Fibroblast of mammary gland (primary cell): ENCODE measurements at regions not wholly inside any gene's neighbourhood (a gene's known extent, or its start where the extent isn't known, plus 50 kb on each side); places are given as distances from the start of the nearest gene placed in this dataset.

Experiments used
- DNase-seq: peaks from one replicate; pipeline ENCODE4 v3.0.0-alpha.2; 2010; ENCODE audit warnings: low read depth
- H3K4me3 ChIP-seq: 2 replicates; pipeline ENCODE4 v1.5.1; 2011; ENCODE audit warnings: low read depth, mild to moderate bottlenecking, low read length, moderate library complexity; ENCODE audit not compliant: control insufficient read depth
- CTCF ChIP-seq: conservative IDR thresholded peaks from 2 replicates; pipeline ENCODE4 v1.5.1; 2011; ENCODE audit warnings: low read depth, low read length, inconsistent platforms; ENCODE audit not compliant: control insufficient read depth, insufficient read depth

GRCh38 chr9:3700772-3701171 lies 175.0 kb upstream of the RFX3 start:
- H3K4me3 ChIP-seq, result no peak overlapping the region
- TF ChIP-seq CTCF, result no peak
- DNase-seq, result no peak

- DNase-seq, result no peak
- no peak for TF ChIP-seq CTCF
- no peak overlapping the region for H3K4me3 ChIP-seq
Measured at GRCh38 chr9:3699883-3700282, 174.1 kb upstream of the RFX3 start.

GRCh38 chr9:3698531-3698930 lies 172.7 kb upstream of the RFX3 start:
- no peak overlapping the region for H3K4me3 ChIP-seq
- TF ChIP-seq CTCF, result no peak
- DNase-seq, result peak; percentile 16

- no peak overlapping the region for H3K4me3 ChIP-seq
- no peak for DNase-seq
- TF ChIP-seq CTCF, result no peak
Measured at GRCh38 chr9:3698076-3698475, 172.3 kb upstream of the RFX3 start.

GRCh38 chr9:3696368-3696767 lies 170.6 kb upstream of the RFX3 start:
- TF ChIP-seq CTCF, result no peak
- no peak overlapping the region for H3K4me3 ChIP-seq
- DNase-seq, result no peak

- DNase-seq, result no peak
- TF ChIP-seq CTCF, result no peak
- H3K4me3 ChIP-seq, result no peak overlapping the region
Measured at GRCh38 chr9:3692606-3693005, 166.8 kb upstream of the RFX3 start.

- DNase-seq, result no peak
- no peak overlapping the region for H3K4me3 ChIP-seq
- TF ChIP-seq CTCF, result no peak
Measured at GRCh38 chr9:3689555-3689954, 163.8 kb upstream of the RFX3 start.
